KMS-11 (cell line): ENCODE measurements at regions not wholly inside any gene's neighbourhood (a gene's known extent, or its start where the extent isn't known, plus 50 kb on each side); places are given as distances from the start of the nearest gene placed in this dataset.

Experiments
- H2AFZ ChIP-seq: fragments of 200-600 bp; sonication (generic); 2 replicates; pipeline ENCODE4 v1.6.1; 2016; ENCODE audit warnings: antibody characterized with exemption, mixed run types, low read depth
- H3K27ac ChIP-seq: fragments of 200-600 bp; sonication (generic); 2 replicates; pipeline ENCODE4 v1.6.1; 2016; ENCODE audit warnings: mild to moderate bottlenecking, mixed run types
- H3K27me3 ChIP-seq: fragments of 200-600 bp; sonication (generic); 2 replicates; pipeline ENCODE4 v1.6.1; 2017; ENCODE audit warnings: mild to moderate bottlenecking, low read depth, mixed run types, moderate library complexity; ENCODE audit not compliant: insufficient read depth
- H3K36me3 ChIP-seq: fragments of 200-600 bp; sonication (generic); 2 replicates; pipeline ENCODE4 v1.6.1; 2017; ENCODE audit warnings: mild to moderate bottlenecking, mixed run types; ENCODE audit not compliant: insufficient read depth
- H3K4me1 ChIP-seq: fragments of 200-600 bp; sonication (generic); 2 replicates; pipeline ENCODE4 v1.6.1; 2016; ENCODE audit warnings: mild to moderate bottlenecking, low read depth, mixed run types; ENCODE audit not compliant: poor library complexity, severe bottlenecking
- H3K4me2 ChIP-seq: fragments of 200-600 bp; sonication (generic); 2 replicates; pipeline ENCODE4 v1.7.0; 2016; ENCODE audit warnings: mild to moderate bottlenecking, mixed run types
- H3K4me3 ChIP-seq: fragments of 200-600 bp; sonication (generic); IDR thresholded peaks from 2 replicates; pipeline ENCODE4 v1.6.1; 2017; ENCODE audit warnings: low read depth, low read length, mixed read lengths; ENCODE audit not compliant: insufficient read depth
- H3K79me2 ChIP-seq: fragments of 200-600 bp; sonication (generic); 2 replicates; pipeline ENCODE4 v1.6.1; 2016; ENCODE audit warnings: low read depth, mixed run types; ENCODE audit not compliant: insufficient read depth
- H3K9ac ChIP-seq: fragments of 200-600 bp; sonication (generic); 2 replicates; pipeline ENCODE4 v1.6.1; 2016; ENCODE audit warnings: mild to moderate bottlenecking, mixed run types
- H4K20me1 ChIP-seq: fragments of 200-600 bp; sonication (generic); 2 replicates; pipeline ENCODE4 v1.6.1; 2016; ENCODE audit warnings: mild to moderate bottlenecking, mixed run types; ENCODE audit not compliant: insufficient read depth
- CTCF ChIP-seq: fragments of 200-600 bp; sonication (generic); conservative IDR thresholded peaks from 2 replicates; pipeline ENCODE4 v1.6.1; 2017; ENCODE audit warnings: low read depth, mild to moderate bottlenecking, antibody characterized with exemption, low read length, moderate library complexity, mixed read lengths

GRCh38 chr7:18202315-18203045 is 174.8 kb upstream of the PRPS1L1 start:
- H2AFZ ChIP-seq: no peak overlapping the region
- H3K4me1 ChIP-seq: peaks cover 13% of the 10 kb centered on the region
- no peaks in the 10 kb centered on the region for H3K27me3 ChIP-seq
- no peaks in the 10 kb centered on the region for H3K36me3 ChIP-seq
- no peaks in the 10 kb centered on the region for H3K79me2 ChIP-seq
- no peak for TF ChIP-seq CTCF
- H3K9ac ChIP-seq: no peak overlapping the region
- no peak overlapping the region for H3K4me3 ChIP-seq
- H3K27ac ChIP-seq: no peak overlapping the region
- no peaks in the 10 kb centered on the region for H4K20me1 ChIP-seq
- H3K4me2 ChIP-seq: no peak overlapping the region

GRCh38 chr7:18206331-18206730 is 178.7 kb upstream of the PRPS1L1 start:
- H3K27me3 ChIP-seq: no peaks in the 10 kb centered on the region
- TF ChIP-seq CTCF: no peak
- H4K20me1 ChIP-seq: no peaks in the 10 kb centered on the region
- no peak overlapping the region for H3K4me2 ChIP-seq
- H3K4me1 ChIP-seq: peaks cover 13% of the 10 kb centered on the region
- H3K36me3 ChIP-seq: no peaks in the 10 kb centered on the region
- H3K79me2 ChIP-seq: no peaks in the 10 kb centered on the region
- no peak overlapping the region for H3K9ac ChIP-seq
- no peak overlapping the region for H3K4me3 ChIP-seq
- H2AFZ ChIP-seq: no peak overlapping the region
- H3K27ac ChIP-seq: no peak overlapping the region

- H3K9ac ChIP-seq: no peak overlapping the region
- H2AFZ ChIP-seq: no peak overlapping the region
- H3K27ac ChIP-seq: no peak overlapping the region
- no peak overlapping the region for H3K4me2 ChIP-seq
- H3K36me3 ChIP-seq: no peaks in the 10 kb centered on the region
- no peaks in the 10 kb centered on the region for H3K4me1 ChIP-seq
- no peak for TF ChIP-seq CTCF
- no peaks in the 10 kb centered on the region for H3K79me2 ChIP-seq
- no peaks in the 10 kb centered on the region for H3K27me3 ChIP-seq
- H4K20me1 ChIP-seq: no peaks in the 10 kb centered on the region
- no peak overlapping the region for H3K4me3 ChIP-seq
These were observed 181.3 kb upstream of the PRPS1L1 start for GRCh38 chr7:18208921-18209320.

GRCh38 chr7:18210377-18210776 is 182.7 kb upstream of the PRPS1L1 start:
- no peak for TF ChIP-seq CTCF
- Histone ChIP-seq H3K27me3 (no peaks in the 10 kb centered on the region), H3K79me2 (no peaks in the 10 kb centered on the region), H3K9ac (no peak overlapping the region), H3K36me3 (no peaks in the 10 kb centered on the region), H3K27ac (no peak overlapping the region), H3K4me2 (no peak overlapping the region), H2AFZ (no peak overlapping the region), H4K20me1 (no peaks in the 10 kb centered on the region), H3K4me3 (no peak overlapping the region), H3K4me1 (no peaks in the 10 kb centered on the region)
